IMR-90 (cell line): ENCODE measurements at regions not wholly inside any gene's neighbourhood (a gene's known extent, or its start where the extent isn't known, plus 50 kb on each side); places are given as distances from the start of the nearest gene placed in this dataset.

Experiments used
- ATAC-seq: fragments of 200-7000 bp; cut with Tn5 transposase; 2 replicates; pipeline ENCODE4 v1.9.1; 2020; ENCODE audit warnings: low read depth, mild to moderate bottlenecking, moderate library complexity
- BruUV-seq: library from RNA; stranded (reverse); fragments of 400-500 nt; replicated peaks from 2 replicates; lab custom pipeline; 2021; lab: Mats Ljungman, UMichigan
- CTCF ChIA-PET: fragments of 300-600 bp; formaldehyde crosslinking; extraction: SDS; loops from one replicate; lab custom pipeline; 2021; ENCODE audit warnings: antibody characterized with exemption; lab: Yijun Ruan, JAX
- POLR2A ChIA-PET: fragments of 300-600 bp; sonication (Branson Sonifier 250); formaldehyde crosslinking; loops from one replicate; lab custom pipeline; 2022; ENCODE audit warnings: antibody characterized with exemption; ENCODE audit not compliant: unreplicated experiment; lab: Charles Lee
- DNase-seq: peaks from one replicate; pipeline ENCODE4 v3.0.0; 2013
- H2AFZ ChIP-seq: replicated peaks from 2 replicates; pipeline ENCODE3; 2013; ENCODE audit warnings: low read length, mild to moderate bottlenecking; ENCODE audit not compliant: poor library complexity
- H2AK5ac ChIP-seq: 2 replicates; pipeline ENCODE4 v1.6.1; 2013; ENCODE audit warnings: low read depth, low read length, inconsistent platforms
- H2AK9ac ChIP-seq: replicated peaks from 2 replicates; pipeline ENCODE3; 2013; ENCODE audit warnings: mild to moderate bottlenecking, low read depth, low read length, moderate library complexity; ENCODE audit not compliant: poor library complexity
- H2BK120ac ChIP-seq: 2 replicates; pipeline ENCODE4 v1.6.1; 2013; ENCODE audit warnings: low read depth, low read length, inconsistent platforms
- H2BK15ac ChIP-seq: 3 replicates; pipeline ENCODE4 v1.6.1; 2013; ENCODE audit warnings: low read depth, low read length, inconsistent platforms
- H2BK20ac ChIP-seq: 2 replicates; pipeline ENCODE4 v1.6.1; 2013; ENCODE audit warnings: low read depth, mild to moderate bottlenecking, inconsistent platforms, low read length, moderate library complexity
- H2BK5ac ChIP-seq: 2 replicates; pipeline ENCODE4 v1.6.1; 2013; ENCODE audit warnings: mild to moderate bottlenecking, low read depth, low read length, inconsistent platforms; ENCODE audit not compliant: poor library complexity, severe bottlenecking
- H3K14ac ChIP-seq: replicated peaks from 2 replicates; pipeline ENCODE4 v1.6.1; 2013; ENCODE audit warnings: low read depth, low read length, inconsistent platforms
- H3K18ac ChIP-seq: 2 replicates; pipeline ENCODE4 v1.6.1; 2013; ENCODE audit warnings: low read depth, low read length, control low read depth
- H3K23ac ChIP-seq: 2 replicates; pipeline ENCODE4 v1.6.1; 2013; ENCODE audit warnings: low read depth, low read length, inconsistent platforms
- H3K27ac ChIP-seq: 2 replicates; pipeline ENCODE4 v1.5.1; 2013; ENCODE audit warnings: mild to moderate bottlenecking, control low read depth, low read length; ENCODE audit not compliant: insufficient read depth
- H3K27me3 ChIP-seq: 2 replicates; pipeline ENCODE4 v1.6.1; 2013; ENCODE audit warnings: low read length; ENCODE audit not compliant: control insufficient read depth, insufficient read depth
- H3K36me3 ChIP-seq: 2 replicates; pipeline ENCODE4 v1.6.1; 2013; ENCODE audit warnings: low read length, mixed read lengths; ENCODE audit not compliant: control insufficient read depth, insufficient read depth
- H3K4ac ChIP-seq: 2 replicates; pipeline ENCODE4 v1.6.1; 2013; ENCODE audit warnings: low read depth, low read length, inconsistent platforms
- H3K4me1 ChIP-seq: 2 replicates; pipeline ENCODE4 v1.6.1; 2013; ENCODE audit warnings: low read length, mixed read lengths; ENCODE audit not compliant: control insufficient read depth, insufficient read depth
- H3K4me2 ChIP-seq: 2 replicates; pipeline ENCODE4 v1.6.1; 2013; ENCODE audit warnings: low read depth, mild to moderate bottlenecking, control low read depth, low read length, moderate library complexity
- H3K4me3 ChIP-seq: 2 replicates; pipeline ENCODE4 v1.5.1; 2013; ENCODE audit warnings: low read depth, mild to moderate bottlenecking, control low read depth, low read length, moderate library complexity; ENCODE audit not compliant: insufficient read depth
- H3K56ac ChIP-seq: 2 replicates; pipeline ENCODE4 v1.6.1; 2013; ENCODE audit warnings: low read length, inconsistent platforms; ENCODE audit not compliant: insufficient read depth; ENCODE audit errors: extremely low read depth
- H3K79me1 ChIP-seq, 2 experiments: 2 replicates each; pipeline ENCODE4 v1.6.1; 2013; ENCODE audit warnings: low read length in 2 of 2, inconsistent platforms in 1 of 2, low read depth in 1 of 2
- H3K9ac ChIP-seq: 2 replicates; pipeline ENCODE4 v1.6.1; 2013; ENCODE audit warnings: low read depth, low read length, control low read depth
- H3K9me1 ChIP-seq: 2 replicates; pipeline ENCODE4 v1.6.1; 2013; ENCODE audit warnings: low read length, inconsistent platforms; ENCODE audit not compliant: insufficient read depth
- H3K9me3 ChIP-seq: 2 replicates; pipeline ENCODE4 v1.6.1; 2013; ENCODE audit warnings: low read length; ENCODE audit not compliant: control insufficient read depth, insufficient read depth
- H4K20me1 ChIP-seq: 2 replicates; pipeline ENCODE4 v1.6.1; 2013; ENCODE audit warnings: low read length, inconsistent platforms; ENCODE audit not compliant: insufficient read depth
- H4K5ac ChIP-seq: 2 replicates; pipeline ENCODE4 v1.6.1; 2013; ENCODE audit warnings: mild to moderate bottlenecking, low read depth, low read length, control low read depth
- H4K8ac ChIP-seq, 2 experiments: 2 replicates each; pipeline ENCODE4 v1.6.1; 2013; ENCODE audit warnings: low read depth in 2 of 2, low read length in 2 of 2, control low read depth in 1 of 2, inconsistent platforms in 1 of 2
- H4K91ac ChIP-seq: 2 replicates; pipeline ENCODE4 v1.6.1; 2013; ENCODE audit warnings: low read depth, low read length, inconsistent platforms; ENCODE audit not compliant: insufficient read depth
- CTCF ChIP-seq: conservative IDR thresholded peaks from 2 replicates; pipeline ENCODE4 v1.5.1; 2012; ENCODE audit warnings: mild to moderate bottlenecking, low read depth, low read length, improper control_type of control experiment
- FOS ChIP-seq: fragments of 150-350 bp; IDR thresholded peaks from 2 replicates; pipeline ENCODE4 v1.6.1; 2016; ENCODE audit warnings: low read depth, low read length
- MAZ ChIP-seq: IDR thresholded peaks from 2 replicates; pipeline ENCODE4 v1.6.1; 2012; ENCODE audit warnings: low read depth, mild to moderate bottlenecking, low read length, improper control_type of control experiment, moderate library complexity, borderline replicate concordance
- MXI1 ChIP-seq: IDR thresholded peaks from 2 replicates; pipeline ENCODE4 v1.6.1; 2012; ENCODE audit warnings: low read depth, mild to moderate bottlenecking, low read length, moderate library complexity, borderline replicate concordance
- NFE2L2 ChIP-seq: fragments of 150-350 bp; IDR thresholded peaks from 2 replicates; pipeline ENCODE4 v1.6.1; 2016; ENCODE audit warnings: low read depth, mild to moderate bottlenecking, low read length
- RCOR1 ChIP-seq: IDR thresholded peaks from 2 replicates; pipeline ENCODE4 v1.6.1; 2012; ENCODE audit warnings: mild to moderate bottlenecking, low read length, improper control_type of control experiment; ENCODE audit not compliant: insufficient replicate concordance
- RFX5 ChIP-seq: IDR thresholded peaks from 2 replicates; pipeline ENCODE4 v1.8.0; 2012; ENCODE audit warnings: low read depth, mild to moderate bottlenecking, low read length, moderate library complexity
- SMC3 ChIP-seq: fragments of 150-350 bp; IDR thresholded peaks from 2 replicates; pipeline ENCODE4 v1.6.1; 2016; ENCODE audit warnings: low read depth, mild to moderate bottlenecking, antibody characterized with exemption, low read length, moderate library complexity
- WGBS, 2 experiments: methylation state at CpG; one replicate each; pipeline versions ENCODE4 v1.1.5 to v1.1.7; 2013; ENCODE audit warnings: missing lambda C conversion rate in 2 of 2; ENCODE audit not compliant: insufficient read length in 1 of 2; ENCODE audit errors: extremely low coverage in 2 of 2; 5-methylcytosine and 5-hydroxymethylcytosine counted together
- dilution Hi-C: fragments of 300-500 bp; cut with HindIII; formaldehyde crosslinking; loops from one replicate; pipeline ENCODE4 v1.14.3; 2018; ENCODE audit warnings: low sequenced_read_pairs; ENCODE audit not compliant: unreplicated experiment
- in situ Hi-C: fragments of 300-500 bp; cut with MboI; formaldehyde crosslinking; loops from 3 replicates; pipeline ENCODE4 v1.14.3; 2019; ENCODE audit warnings: low sequenced_read_pairs, inconsistent platforms, mixed read lengths
- intact Hi-C: fragments of 100-400 bp; cut with micrococcal nuclease; formaldehyde crosslinking; loops from 2 replicates; pipeline ENCODE4 v1.10.0; 2022
- TF ChIP-seq, protein P1 (sequence below): fragments of 150-350 bp; IDR thresholded peaks from 2 replicates; pipeline ENCODE4 v1.6.1; 2017; ENCODE audit warnings: mild to moderate bottlenecking, antibody characterized with exemption, low read length, low read depth
- TF ChIP-seq, protein P2 (sequence below): fragments of 150-350 bp; IDR thresholded peaks from 2 replicates; pipeline ENCODE4 v1.6.1; 2016; ENCODE audit warnings: low read depth, mild to moderate bottlenecking, low read length, moderate library complexity, borderline replicate concordance

DNA sequence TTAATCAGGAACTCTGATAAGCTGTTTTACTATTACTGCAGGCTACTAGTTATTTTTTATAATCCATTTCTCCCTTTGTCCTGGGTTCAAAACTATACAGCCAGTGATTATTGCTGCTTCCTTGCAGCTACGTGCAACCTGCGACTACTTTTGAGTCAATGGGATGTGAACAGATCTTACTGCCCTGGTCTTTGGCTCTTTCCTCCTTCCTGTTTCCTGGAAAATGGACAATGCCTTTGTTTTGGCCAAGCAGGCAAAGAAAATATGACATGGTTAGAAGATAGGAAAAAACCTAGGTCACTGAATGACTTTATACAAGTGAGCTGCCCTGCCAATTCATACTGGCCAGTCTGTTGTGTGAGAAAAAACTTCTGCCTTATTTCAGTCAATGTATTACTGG lies 201.2 kb upstream of the KLF12 start:
- no peak overlapping the region for H2AK9ac ChIP-seq
- H2AK5ac ChIP-seq: no peak overlapping the region
- CTCF ChIA-PET: no interaction called here
- H3K27ac ChIP-seq: no peak overlapping the region
- WGBS, 2 experiments: no CpG with 5 or more reads among the region's 2 CpGs
- H2BK20ac ChIP-seq: no peak overlapping the region
- dilution Hi-C loops: no loop called here
- H3K4me2 ChIP-seq: no peak overlapping the region
- no TSS peak for BruUV-seq
- no peaks in the 10 kb centered on the region for H3K36me3 ChIP-seq
- no peak for ATAC-seq
- intact Hi-C loops: no loop called here
- no peak overlapping the region for H3K9ac ChIP-seq
- no peak overlapping the region for H2BK5ac ChIP-seq
- no peak overlapping the region for H2BK120ac ChIP-seq
- no peaks in the 10 kb centered on the region for H3K79me1 ChIP-seq
- in situ Hi-C loops: no loop called here
- H3K56ac ChIP-seq: no peak overlapping the region
- no peak for DNase-seq
- H3K18ac ChIP-seq: no peak overlapping the region
- TF ChIP-seq, protein P1, sequence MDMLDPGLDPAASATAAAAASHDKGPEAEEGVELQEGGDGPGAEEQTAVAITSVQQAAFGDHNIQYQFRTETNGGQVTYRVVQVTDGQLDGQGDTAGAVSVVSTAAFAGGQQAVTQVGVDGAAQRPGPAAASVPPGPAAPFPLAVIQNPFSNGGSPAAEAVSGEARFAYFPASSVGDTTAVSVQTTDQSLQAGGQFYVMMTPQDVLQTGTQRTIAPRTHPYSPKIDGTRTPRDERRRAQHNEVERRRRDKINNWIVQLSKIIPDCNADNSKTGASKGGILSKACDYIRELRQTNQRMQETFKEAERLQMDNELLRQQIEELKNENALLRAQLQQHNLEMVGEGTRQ: no peak
- no peak for TF ChIP-seq MAZ
- TF ChIP-seq MXI1: no peak
- no peak for TF ChIP-seq RCOR1
- TF ChIP-seq NFE2L2: no peak
- TF ChIP-seq, protein P2, sequence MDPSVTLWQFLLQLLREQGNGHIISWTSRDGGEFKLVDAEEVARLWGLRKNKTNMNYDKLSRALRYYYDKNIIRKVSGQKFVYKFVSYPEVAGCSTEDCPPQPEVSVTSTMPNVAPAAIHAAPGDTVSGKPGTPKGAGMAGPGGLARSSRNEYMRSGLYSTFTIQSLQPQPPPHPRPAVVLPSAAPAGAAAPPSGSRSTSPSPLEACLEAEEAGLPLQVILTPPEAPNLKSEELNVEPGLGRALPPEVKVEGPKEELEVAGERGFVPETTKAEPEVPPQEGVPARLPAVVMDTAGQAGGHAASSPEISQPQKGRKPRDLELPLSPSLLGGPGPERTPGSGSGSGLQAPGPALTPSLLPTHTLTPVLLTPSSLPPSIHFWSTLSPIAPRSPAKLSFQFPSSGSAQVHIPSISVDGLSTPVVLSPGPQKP: no peak
- TF ChIP-seq CTCF: no peak
- no peak for TF ChIP-seq FOS
- TF ChIP-seq RFX5: no peak
- TF ChIP-seq SMC3: no peak
- H3K9me1 ChIP-seq: no peaks in the 10 kb centered on the region
- no peak overlapping the region for H4K91ac ChIP-seq
- H3K23ac ChIP-seq: no peak overlapping the region
- POLR2A ChIA-PET: no interaction called here
- no peak overlapping the region for H2BK15ac ChIP-seq
- no peaks in the 10 kb centered on the region; the same call in 1 of the 2 replicates for H3K9me3 ChIP-seq
- no peak overlapping the region for H4K5ac ChIP-seq
- no peak overlapping the region for H3K4me3 ChIP-seq
- H3K14ac ChIP-seq: no peak overlapping the region
- H3K27me3 ChIP-seq: no peaks in the 10 kb centered on the region; the same call in 1 of the 2 replicates
- no peak overlapping the region for H2AFZ ChIP-seq
- no peaks in the 10 kb centered on the region for H4K20me1 ChIP-seq
- H4K8ac ChIP-seq: no peak overlapping the region
- H3K4ac ChIP-seq: no peak overlapping the region
- H3K4me1 ChIP-seq: no peaks in the 10 kb centered on the region
